Epithelial cell of esophagus (primary cell): ENCODE measurements at regions not wholly inside any gene's neighbourhood (a gene's known extent, or its start where the extent isn't known, plus 50 kb on each side); places are given as distances from the start of the nearest gene placed in this dataset.

Source experiments
- DNase-seq: peaks from one replicate; pipeline ENCODE4 v3.0.0; 2010; ENCODE audit warnings: low read depth
- H3K4me3 ChIP-seq: 2 replicates; pipeline ENCODE4 v1.5.1; 2011; ENCODE audit warnings: mild to moderate bottlenecking, low read length, control low read depth
- CTCF ChIP-seq: IDR thresholded peaks from 2 replicates; pipeline ENCODE4 v1.5.1; 2011; ENCODE audit warnings: low read depth, mild to moderate bottlenecking, low read length, control low read depth, inconsistent platforms; ENCODE audit not compliant: insufficient read depth; ENCODE audit errors: missing control alignments

DNA sequence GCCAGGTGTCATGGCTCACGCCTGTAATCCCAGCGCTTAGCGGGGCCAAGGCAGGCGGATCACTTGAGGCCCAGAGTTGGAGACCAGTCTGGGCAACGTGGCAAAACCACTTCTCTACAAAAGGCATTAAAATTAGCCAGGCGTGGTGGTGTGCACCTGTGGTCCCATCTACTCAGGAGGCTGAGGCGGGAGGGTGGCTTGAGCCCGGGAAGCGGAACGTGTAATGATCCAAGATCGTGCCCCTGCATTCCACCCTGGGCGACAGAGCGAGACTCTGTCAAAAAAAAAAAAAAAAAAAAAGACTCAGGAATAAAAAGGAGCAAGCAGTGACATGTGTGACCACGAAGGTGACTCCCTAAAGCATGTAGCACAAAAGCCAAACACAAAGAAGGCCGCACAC, 50.1 kb upstream of the SALL3 start:
- no peak for TF ChIP-seq CTCF

More for the DNA sequence above, 50.1 kb upstream of the SALL3 start:
- no peak for DNase-seq
- no peak overlapping the region for H3K4me3 ChIP-seq
